Retinal pigment epithelial cell (primary cell): ENCODE measurements at regions not wholly inside any gene's neighbourhood (a gene's known extent, or its start where the extent isn't known, plus 50 kb on each side); places are given as distances from the start of the nearest gene placed in this dataset.
A peak's percentile ranks its signal among the peaks of the same experiment; 100 is the strongest.

ENCODE experiments used
- DNase-seq: peaks from one replicate; pipeline ENCODE4 v3.0.0-alpha.2; 2010; ENCODE audit warnings: low read depth
- H3K4me3 ChIP-seq: 2 replicates; pipeline ENCODE4 v1.5.1; 2011; ENCODE audit warnings: mild to moderate bottlenecking, low read length, control low read depth, moderate library complexity
- CTCF ChIP-seq: conservative IDR thresholded peaks from 2 replicates; pipeline ENCODE4 v1.5.1; 2011; ENCODE audit warnings: low read depth, low read length, control low read depth, inconsistent platforms

- DNase-seq: peak; percentile 29
- TF ChIP-seq CTCF: peak; percentile 78
- peak overlapping the region; percentile 42 for H3K4me3 ChIP-seq
Observed at GRCh38 chr4:130563185-130563888, 1467.4 kb downstream of the C4orf33 start.

GRCh38 chr4:130563889-130564418 lies 1468.0 kb downstream of the C4orf33 start:
- TF ChIP-seq CTCF: no peak
- DNase-seq: no peak
- peak overlapping the region; percentile 42 for H3K4me3 ChIP-seq

GRCh38 chr4:130568746-130569145 lies 1472.8 kb downstream of the C4orf33 start:
- no peak overlapping the region for H3K4me3 ChIP-seq
- no peak for DNase-seq
- TF ChIP-seq CTCF: no peak

DNA sequence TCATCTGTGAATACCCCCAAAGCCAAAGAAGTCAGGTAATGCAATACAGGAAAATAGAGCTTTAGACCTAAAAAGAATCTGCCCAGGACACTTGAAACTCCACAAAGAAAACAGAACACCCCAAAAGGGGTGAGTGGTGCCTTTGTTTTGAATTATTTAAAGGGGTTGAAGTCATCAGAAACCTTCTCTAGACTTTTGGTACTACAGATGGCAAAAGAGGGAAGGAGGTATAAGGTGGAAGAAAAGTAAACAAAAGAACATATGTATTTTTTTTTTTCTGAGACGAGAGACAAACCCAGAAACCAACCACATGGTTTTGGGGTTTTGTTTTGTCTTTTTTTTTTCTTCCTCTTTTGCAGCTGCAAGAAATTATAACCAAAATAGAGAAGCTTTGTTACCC lies 1477.8 kb downstream of the C4orf33 start:
- no peak overlapping the region for H3K4me3 ChIP-seq

DNA sequence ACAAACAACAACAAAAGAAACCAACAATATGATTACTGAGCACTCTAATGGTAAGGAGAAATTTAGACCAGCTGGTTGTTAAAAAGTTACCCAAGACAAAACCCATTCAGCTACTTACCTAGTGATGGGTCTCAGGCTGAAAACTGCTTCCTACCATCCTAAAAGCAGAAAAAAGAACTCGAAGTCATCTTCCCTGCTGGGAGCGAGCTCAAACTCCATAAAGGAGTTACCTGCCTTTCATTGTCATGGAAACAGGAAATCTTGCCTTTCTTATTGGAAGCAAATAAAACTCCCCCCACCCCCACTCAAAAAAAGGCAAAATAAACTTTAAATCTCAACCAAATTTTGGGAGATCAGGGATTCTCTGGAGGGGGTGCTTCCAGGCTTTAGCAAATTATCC lies 1478.3 kb downstream of the C4orf33 start:
- no peak for DNase-seq
- TF ChIP-seq CTCF: no peak
- H3K4me3 ChIP-seq: no peak overlapping the region

More for the DNA sequence above, 1477.8 kb downstream of the C4orf33 start:
- DNase-seq: no peak
- TF ChIP-seq CTCF: no peak

DNA sequence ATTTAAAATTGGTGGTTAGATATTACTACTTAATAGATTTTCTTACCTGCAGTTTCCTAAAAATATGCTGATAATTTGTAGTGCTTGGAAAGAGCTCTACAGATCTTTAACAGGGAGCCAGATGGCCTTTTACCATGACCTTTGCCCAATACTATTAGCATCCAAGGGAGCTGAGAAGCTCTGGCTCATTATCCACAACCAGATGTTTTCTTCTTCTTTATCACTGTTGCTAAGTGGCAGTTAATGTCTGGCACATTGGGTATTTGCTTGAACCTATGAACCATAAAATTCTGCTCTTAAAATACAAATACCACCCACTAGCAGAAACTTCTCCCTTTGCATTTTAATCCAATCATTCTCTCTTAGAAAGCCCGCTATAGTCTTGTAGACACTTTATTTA lies 1480.3 kb downstream of the C4orf33 start:
- DNase-seq: no peak
- TF ChIP-seq CTCF: no peak
- H3K4me3 ChIP-seq: no peak overlapping the region

DNA sequence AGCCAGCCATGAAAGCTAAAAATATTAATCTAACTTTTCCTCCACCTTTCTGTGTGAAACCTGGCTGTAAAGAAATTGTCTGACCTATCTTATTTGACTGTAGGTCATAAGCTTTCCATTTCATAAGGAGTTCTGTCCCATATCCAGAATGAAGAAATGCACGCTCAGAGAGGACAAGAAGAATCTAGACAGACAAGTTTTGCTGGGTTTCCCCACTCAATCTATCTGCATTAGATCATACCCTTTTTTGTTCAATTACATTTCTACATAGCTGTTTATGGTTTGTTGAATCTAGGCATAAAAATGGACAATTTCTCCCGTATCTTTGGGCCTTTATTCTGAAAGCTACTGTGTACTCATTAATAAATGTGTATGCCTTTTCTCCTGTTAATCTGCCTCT lies 1495.1 kb downstream of the C4orf33 start:
- DNase-seq: no peak

More for the DNA sequence above, 1495.1 kb downstream of the C4orf33 start:
- no peak overlapping the region for H3K4me3 ChIP-seq
- no peak for TF ChIP-seq CTCF
